Effector CD8-positive, alpha-beta T cell (primary cell): ENCODE measurements at regions not wholly inside any gene's neighbourhood (a gene's known extent, or its start where the extent isn't known, plus 50 kb on each side); places are given as distances from the start of the nearest gene placed in this dataset.

Experiments
- DNase-seq: peaks from one replicate; lab custom pipeline; 2025; lab: John Stamatoyannopoulos, UW

DNA sequence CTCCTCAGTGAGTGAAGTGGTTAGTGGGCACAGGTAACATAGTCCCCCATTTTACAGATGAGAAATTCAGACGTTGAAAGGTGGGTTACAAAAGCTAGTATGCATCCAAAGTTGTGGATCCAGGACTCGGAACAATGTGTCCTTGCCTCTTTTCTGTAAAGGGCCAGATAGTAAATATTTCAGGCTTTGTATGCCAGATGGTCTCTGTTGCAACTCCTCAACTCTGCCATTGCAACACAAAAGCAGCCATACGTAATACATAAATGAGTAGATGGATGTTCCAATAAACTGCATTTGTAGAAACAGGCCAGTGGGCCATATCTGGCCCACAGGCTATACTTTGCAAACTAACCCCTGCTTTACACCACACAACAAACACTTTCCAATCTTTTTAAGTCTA, 166.6 kb upstream of the PKDCC start:
- no peak for DNase-seq

DNA sequence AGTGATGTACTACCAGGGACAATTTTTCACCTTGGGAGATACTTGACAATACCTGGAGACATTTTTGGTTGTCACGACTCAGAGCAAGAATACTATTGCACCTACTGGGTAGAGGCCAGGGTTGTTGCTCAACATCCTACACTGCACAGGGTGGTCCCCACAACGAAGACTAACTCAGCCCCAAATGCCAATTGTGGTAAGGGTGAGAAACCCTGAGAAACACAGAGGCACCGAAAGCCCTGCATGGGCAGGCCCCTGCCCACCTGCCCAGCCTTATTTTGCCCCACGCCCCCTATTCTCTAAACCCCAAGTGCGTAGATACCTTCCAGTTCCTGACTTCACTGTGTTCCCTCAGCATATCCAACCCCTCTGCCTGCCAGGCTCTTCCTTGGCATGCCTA, 163.1 kb upstream of the PKDCC start:
- no peak for DNase-seq

DNA sequence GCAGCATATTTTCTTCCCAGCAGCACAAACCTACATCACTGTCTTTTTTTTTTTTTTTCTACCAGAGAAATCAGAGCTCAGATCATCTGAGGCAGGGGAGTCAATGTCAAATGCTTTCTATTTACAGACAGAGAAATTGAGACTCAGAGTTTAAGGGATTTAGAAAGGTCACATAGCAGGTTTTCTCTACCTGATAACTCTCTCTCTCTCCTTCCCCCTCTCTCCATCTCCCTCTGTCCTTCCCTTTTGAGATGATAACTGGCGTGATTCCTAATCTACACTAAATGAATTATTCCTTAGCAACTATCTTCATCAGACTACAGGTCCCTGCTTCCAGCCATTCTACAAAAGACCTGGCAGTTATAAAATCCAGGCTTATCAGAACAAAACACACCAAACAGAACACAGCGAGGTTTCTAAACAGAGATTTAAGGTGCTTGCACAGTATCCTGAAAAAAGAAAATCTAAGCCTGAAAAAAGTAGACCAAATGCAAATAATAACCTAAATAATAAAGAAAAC, 161.6 kb upstream of the PKDCC start:
- DNase-seq = no peak

DNA sequence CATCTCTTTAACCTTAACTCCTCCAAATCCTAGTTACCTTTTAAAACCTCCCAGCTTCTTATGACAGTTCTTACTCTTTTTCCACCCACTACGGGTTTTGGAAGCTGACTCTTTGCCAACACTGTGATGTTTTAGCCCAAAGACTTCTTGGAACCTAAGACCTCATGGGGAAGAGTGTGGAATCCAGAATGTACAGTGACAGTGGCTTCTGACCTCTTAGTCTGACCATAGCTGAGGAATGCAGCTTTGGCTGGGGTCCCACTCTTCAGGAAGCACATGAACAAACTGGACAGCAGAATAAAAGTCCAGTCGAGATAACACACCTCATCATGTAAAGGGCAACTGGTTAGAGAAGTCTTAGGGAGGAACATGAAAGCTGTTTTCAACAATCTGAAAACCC, 161.1 kb upstream of the PKDCC start:
- DNase-seq = no peak

DNA sequence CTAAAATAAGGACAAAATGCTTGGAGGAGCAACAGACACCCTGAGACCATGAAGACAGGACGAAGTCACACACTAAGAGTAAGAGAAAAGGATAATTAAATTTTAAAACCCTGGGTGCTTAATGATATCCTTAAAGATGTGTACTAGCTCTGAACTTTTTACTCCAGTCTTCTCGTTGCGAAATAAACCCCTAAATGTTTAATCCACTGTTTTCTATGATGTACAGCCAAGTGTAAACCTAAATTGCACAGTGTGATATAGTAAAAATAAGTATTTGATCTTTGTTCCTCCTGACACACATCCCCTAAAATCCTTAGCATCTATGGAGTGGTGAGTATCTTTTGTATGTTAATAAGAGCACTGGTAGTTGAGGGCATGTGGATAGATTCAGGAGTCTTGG, 157.5 kb upstream of the PKDCC start:
- DNase-seq = no peak

DNA sequence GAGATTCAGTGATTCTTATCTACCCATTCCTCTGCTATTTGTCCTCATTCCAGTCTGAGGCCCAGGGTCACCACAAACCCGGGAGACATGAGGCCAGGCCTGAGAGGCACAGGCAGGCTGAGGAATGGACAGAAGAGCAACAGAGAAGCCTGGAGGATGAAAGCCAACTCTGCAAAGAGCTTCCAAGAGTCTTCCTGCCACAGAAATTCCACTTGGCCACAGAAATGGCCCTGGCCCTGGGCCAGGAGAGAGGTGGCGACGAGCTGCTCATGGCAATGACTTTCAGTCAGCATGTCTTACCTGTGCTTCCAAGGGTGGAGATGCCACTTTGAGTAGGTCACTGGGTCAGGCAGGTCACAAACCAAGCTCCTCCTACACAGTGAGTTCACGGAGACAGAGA, 155.3 kb upstream of the PKDCC start:
- no peak for DNase-seq

DNA sequence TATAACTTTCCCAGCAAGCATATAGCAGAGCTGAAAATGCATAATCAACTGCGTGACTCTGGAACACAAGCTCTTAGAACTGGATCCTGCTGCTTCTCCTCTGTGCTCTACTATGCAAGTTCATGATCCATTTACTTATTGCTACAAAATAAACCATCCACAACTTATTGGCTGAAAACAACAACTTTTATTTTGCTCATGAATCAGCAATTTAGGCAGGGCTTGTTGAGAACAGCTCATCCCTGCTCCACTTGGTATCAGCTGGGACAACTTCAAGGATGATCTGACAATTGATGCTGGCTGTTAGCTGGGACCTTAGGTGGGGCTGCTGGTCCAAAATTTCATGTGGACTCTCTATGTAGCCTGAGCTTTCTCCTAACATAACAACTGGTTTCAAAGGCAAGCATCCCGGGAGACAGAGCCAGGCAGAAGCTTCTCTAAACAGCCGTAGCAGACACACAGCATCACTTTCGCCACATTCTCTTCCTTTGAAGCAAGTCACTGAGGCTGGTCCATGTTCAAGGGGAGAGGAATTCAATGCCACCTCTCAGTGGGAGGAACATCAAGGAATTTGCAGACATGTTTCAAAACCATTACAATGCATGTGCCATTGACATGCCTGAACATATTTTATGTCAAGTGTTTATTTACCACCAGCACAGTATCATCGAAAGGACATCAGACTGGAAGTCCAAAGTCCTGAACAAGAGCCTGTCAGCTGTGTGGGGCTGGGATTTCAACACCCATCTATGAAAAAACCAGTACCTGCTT, 153.1 kb upstream of the PKDCC start:
- no peak for DNase-seq

DNA sequence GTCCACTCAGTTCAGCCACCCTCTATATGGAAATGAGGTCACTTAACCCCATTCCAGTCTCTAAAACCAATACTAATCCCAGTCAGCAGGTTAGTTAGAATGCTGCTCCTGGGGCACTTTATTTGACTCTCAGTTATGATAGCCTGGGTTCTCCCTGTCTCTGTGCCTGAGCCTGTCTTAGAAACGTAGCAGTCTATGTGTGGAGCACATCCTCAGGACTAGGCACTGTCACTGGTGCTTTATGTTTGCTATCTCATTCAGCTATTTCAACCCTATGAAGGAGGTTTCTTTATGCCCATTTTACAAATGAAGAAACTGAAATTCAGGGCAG, 152.5 kb upstream of the PKDCC start:
- DNase-seq = no peak

DNA sequence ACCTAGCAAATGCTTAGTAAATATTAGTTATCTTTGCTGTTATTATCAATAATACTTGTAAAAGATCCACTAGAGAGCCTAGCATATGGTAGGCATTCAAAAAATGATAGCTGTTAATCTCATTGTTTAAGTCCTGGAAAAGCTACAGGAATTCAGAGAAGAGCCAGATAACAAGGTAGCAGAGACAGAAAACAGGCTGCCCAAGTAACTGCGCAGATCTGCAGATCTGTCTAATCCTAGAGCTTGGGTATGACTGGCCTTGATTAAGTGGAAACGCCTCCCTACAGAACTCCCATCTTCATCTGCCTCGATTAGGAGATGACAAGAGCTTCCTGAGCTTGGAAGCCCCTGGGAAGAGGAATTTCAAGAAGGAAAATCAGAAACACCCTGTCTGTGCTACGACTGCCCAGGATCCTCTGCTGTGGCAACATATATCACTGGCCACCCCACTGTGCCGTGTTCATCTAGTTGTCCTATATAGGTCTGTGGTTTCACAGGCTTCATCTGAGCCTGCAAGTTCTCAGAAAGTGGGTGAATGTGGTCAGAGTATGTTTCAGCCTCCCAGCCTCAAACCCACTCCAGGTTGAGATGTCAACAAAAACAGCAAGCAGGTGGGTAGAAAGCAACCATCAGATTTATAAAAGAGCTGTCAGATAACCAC, 151.5 kb upstream of the PKDCC start:
- no peak for DNase-seq

DNA sequence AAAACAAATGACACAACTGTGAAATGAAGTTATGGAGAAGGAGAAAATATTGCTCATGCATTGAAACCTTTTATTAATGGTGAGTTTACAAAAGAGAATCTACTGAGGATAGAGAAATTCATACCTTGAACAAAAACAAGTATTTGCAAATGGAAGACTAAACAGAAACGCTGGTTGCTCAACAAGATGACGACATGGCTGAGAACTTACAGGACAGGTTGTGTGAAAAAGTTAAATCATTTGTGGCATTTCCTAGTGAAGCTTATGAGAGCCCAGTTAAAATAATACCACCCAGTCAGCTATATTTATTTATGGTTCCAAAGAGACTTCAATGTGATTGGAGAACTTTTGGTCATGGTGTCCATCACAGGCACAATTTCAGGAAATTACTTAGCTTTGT, 148.6 kb upstream of the PKDCC start:
- DNase-seq = no peak

DNA sequence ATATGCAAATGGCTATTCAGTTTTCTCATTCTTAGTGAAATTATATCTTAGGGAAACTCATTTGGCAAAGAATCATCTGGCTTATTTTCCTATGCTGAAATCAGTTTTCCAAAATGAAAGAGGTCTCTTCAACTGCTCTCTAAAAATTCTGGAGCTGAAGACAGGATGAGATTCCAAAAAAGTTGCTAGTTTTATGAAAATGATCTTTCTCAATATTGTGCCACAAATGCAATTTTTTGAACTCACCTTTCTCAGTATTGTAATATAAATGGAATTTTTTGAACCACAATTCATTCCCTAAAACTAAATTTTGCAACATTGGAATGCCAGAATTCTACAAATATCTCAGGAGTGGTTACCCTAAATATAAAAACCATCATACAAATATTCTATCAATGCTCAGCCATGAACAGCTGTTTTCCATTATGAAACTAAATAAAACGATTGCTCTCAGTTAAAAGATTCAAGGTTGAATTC, 147.7 kb upstream of the PKDCC start:
- DNase-seq = no peak

DNA sequence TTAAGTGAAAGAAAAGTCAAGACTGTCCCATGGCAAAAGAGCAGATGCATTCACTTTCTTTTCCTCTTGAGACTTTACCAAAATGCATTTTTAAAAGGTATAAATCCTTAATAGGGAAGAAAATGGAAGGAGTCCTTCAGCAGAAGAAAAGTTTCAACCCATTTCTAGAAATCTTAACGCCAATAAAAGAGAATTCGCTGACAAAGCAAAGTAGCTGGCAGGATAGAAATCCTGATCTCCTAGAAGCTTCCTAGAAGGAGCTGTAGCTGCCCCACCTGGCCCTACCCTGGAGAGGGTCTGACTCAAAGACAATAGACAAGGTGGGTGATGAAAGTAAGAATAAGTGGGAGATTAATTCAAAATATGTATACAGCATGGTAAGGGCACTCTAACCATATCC, 144.9 kb upstream of the PKDCC start:
- no peak for DNase-seq

DNA sequence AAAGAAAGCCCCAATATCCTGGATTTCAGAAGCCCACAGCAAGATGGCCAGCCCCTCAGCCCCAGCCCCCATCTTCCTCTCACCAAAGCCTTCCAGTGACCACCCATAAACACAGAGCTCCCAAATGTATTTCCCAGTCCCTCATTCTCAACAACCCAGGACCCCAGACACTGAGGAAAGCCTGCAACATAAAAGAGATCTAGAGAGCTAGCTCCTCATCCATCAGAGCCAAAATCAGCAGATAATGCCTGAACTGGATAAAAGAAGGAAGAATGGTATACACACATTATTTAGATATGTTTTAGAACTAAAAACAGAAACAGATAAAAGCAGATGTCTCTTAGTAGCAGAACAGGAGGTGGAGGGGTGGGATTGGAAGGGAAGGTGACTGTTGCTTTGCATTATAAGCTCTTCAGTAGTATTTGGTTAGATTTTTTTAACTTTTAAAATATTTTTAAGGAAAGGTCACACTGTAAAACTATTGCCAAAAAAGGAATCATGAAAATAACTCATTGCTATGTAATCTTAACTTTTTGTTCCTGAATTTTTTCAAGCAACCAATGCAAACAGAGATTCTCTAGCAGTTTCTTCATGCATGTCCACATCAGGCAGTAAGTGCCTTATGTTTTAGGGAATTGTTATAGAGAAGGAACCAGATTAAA, 144.2 kb upstream of the PKDCC start:
- DNase-seq = no peak

DNA sequence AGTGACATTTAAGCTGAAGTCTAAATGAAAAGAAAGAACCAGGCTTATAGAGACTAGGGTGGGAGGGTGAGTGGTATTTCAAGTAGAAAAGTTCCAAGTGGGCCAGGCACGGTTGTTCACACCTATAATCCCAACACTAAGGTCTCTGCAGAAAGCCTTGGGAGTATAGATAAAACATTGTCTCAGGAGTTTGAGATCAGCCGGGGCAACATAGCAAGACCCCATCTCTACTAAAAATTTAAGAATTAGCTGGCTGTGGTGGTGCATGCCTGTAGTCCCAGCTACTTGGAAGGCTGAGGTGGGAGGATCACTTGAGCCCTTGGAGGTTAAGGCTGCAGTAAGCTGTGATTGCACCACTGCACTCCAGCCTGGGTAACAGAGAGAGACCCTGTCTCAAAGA, 143.4 kb upstream of the PKDCC start:
- no peak for DNase-seq

DNA sequence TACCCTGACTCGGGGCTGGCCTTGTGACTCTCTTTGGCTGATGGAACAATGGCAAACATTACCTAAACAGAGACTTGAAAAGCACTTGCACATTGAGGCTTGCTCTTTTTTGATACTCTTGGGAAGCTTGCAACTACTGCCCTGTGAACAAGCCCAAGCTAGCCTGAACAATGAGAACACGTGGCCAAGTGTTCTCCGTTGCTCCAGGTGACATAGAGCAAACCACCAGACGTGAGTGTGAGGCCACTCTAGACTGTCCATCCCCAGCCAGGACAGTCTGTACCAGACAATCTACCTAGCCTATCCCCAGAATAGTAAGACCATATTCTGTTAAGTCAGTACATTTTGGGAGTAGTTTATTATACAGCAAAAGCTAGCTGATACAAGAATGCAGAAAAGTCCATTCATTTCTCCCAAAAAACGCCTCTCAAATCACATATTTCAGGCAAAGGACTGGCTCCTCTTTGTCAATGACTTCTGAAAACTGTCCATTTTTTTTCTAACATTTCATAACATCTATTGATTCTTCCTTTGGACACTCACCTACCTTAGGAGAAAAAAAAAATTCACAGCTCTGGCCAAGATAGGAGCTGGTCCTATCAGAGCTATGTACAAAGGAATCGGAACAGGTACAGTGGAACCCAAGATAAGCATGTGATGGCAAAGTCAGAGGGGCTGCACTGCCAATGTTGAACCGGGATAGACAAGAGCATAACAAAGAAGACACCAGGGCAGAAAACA, 142.1 kb upstream of the PKDCC start:
- no peak for DNase-seq

DNA sequence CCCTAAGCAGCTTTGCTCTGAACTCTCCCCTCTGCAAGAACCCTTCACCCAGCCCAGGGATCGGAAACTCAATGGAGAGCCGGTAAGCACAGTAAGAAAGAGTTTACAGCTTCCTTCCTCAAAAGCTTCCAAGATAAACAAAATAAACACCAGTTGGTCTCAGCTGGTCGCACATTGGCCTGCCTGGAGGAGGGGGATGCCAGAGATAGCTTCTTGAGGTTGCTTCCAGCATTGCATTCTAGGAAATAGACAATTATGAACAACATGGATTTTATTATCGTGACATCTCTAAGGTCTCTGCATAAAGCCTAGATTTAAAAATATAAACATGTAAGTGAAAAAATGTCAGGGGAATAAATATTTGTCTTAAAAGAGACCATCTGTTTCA, 141.5 kb upstream of the PKDCC start:
- DNase-seq = no peak

DNA sequence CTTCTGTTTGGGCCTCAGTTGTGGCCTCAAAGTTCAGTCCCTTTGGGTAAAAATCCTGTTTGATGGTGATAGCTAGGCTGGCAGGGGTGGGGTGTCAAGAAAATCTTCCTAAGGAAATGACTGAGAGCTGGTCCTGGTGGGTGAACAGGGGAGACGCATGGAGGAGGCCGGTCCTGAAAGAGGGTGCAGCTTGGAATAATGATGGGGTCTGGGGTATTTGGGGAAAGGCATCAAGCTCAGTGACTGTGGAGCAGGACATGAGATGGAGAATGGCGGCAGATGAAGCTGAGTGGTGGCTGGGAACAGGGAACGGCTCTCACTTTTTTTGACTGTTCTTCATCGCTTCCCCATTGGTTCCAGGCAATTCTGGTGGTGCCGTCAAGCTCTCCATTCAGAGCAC, 140.7 kb upstream of the PKDCC start:
- DNase-seq = no peak

DNA sequence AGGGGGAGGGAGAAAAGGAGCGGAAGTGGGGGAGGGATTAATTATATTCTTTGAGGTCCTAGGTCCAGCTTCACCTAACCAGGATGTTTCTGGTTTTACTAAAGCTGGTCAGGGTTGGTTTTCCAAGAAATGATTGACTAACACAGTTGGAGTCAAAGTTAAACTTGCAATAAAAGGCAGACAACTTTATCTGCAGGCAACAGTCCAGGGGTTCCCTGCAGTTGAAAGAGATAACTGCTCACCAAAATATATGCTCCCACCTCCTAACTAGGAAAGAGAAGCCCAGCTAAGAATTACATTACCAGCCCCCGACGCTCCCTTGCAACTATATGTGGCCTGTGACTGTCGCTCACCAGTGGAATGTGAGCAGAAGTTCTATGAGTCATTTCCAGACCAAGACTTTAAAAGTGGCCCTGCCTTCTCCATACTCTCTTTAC, 140.0 kb upstream of the PKDCC start:
- no peak for DNase-seq

DNA sequence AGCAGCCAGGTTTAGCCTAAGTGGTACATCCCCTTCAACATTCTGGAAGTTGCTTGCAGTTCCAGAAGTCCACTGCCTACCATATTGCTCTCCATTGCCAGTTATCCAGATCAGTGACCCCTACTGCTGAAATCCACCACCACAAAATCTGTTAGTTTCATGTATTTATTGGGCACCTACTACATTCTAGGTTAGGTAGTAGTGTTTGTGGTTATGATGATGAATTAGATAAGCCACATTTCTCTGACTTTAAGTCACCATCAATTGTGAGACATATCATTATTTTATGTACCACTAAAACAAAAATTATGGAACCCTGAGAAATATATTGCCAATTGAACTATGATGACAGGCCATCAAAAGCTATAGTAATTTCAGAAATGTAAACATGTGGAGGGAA, 139.5 kb upstream of the PKDCC start:
- DNase-seq = no peak

DNA sequence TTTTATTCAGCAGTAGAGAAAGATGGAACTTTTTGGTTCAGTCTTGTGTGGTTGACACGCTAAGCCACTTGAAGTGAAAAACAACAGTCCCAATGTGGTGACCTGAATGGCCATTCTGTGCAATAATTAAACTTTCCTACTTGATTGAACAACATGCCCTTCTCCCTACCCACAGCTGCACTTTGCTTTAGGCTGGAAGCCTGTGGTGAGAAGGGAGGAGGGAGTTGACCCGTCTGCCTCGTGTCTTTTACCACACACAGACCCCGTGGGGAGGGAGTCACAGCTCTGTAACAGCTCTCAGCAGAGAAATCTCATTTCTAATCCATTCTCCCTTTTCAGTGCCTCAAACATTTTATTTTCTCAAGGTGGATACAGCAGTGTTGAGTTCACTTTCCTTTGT, 138.2 kb upstream of the PKDCC start:
- DNase-seq = no peak

DNA sequence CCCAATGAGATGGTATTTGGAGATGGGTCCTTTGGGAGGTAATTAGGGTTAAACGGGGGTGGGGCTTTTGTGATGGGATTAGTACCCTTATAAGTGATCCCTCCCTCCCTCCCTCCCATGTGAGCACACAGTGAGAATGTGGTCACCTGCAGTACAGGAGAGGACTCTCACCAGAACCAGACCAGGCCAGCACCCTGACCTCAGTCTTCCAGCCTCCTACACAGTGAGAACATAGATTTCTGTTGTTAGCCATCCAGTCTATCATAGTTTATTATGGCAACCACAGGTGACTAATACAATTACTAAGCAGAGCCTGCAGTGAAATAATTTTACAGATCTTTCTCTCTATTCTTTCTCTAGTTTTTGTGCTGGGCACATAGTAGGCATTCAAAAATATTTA, 137.7 kb upstream of the PKDCC start:
- no peak for DNase-seq

DNA sequence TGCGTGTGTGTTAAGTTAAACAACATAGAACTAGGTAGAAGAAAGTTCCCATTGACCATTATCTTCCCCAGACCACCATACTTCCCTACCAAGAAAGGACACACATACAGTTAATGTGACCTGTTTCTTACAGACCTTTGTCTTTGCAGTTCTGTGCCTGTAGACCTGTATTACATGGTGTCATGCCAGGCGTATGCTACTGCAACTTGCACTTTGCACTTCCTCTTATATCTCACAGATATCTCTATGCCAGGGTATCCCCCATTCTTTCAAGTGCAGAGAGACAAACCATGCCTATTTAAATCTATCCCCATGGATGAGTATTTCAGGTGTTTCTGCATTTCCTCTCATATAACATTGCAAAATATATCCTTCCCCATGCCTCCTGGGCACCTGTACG, 136.8 kb upstream of the PKDCC start:
- DNase-seq = no peak
